NCI-H748 treated with DMSO at 0.1 percent for 48 hours (cell line): ENCODE measurements at regions not wholly inside any gene's neighbourhood (a gene's known extent, or its start where the extent isn't known, plus 50 kb on each side); places are given as distances from the start of the nearest gene placed in this dataset.

Experiments
- DNase-seq: peaks from one replicate; lab custom pipeline; 2025; lab: John Stamatoyannopoulos, UW

GRCh38 chr12:81958406-81958805 is 199.3 kb upstream of the PPFIA2 start:
- DNase-seq, result no peak

- DNase-seq, result no peak
Measured at GRCh38 chr12:81957631-81958030, 198.5 kb upstream of the PPFIA2 start.

- no peak for DNase-seq
Measured at GRCh38 chr12:81956468-81956860, 197.3 kb upstream of the PPFIA2 start.

- no peak for DNase-seq
Measured at GRCh38 chr12:81953541-81953940, 194.4 kb upstream of the PPFIA2 start.

GRCh38 chr12:81950871-81951270 is 191.7 kb upstream of the PPFIA2 start:
- no peak for DNase-seq

- peak; percentile 48 for DNase-seq
Measured at GRCh38 chr12:81949841-81950308, 190.7 kb upstream of the PPFIA2 start.

- peak; percentile 55 for DNase-seq
Measured at GRCh38 chr12:81949416-81949815, 190.3 kb upstream of the PPFIA2 start.

GRCh38 chr12:81944886-81945285 is 185.7 kb upstream of the PPFIA2 start:
- DNase-seq, result no peak

- DNase-seq, result no peak
Measured at GRCh38 chr12:81942594-81942993, 183.4 kb upstream of the PPFIA2 start.

GRCh38 chr12:81930037-81930436 is 170.9 kb upstream of the PPFIA2 start:
- no peak for DNase-seq

- no peak for DNase-seq
Measured at GRCh38 chr12:81896771-81897170, 137.6 kb upstream of the PPFIA2 start.

- DNase-seq, result no peak
Measured at GRCh38 chr12:81888961-81889360, 129.8 kb upstream of the PPFIA2 start.

- no peak for DNase-seq
Measured at GRCh38 chr12:81888106-81888740, 129.1 kb upstream of the PPFIA2 start.

GRCh38 chr12:81874586-81874985 is 115.4 kb upstream of the PPFIA2 start:
- no peak for DNase-seq

- no peak for DNase-seq
Measured at GRCh38 chr12:81874166-81874565, 115.0 kb upstream of the PPFIA2 start.

GRCh38 chr12:81872400-81872799 is 113.2 kb upstream of the PPFIA2 start:
- no peak for DNase-seq

GRCh38 chr12:81866081-81866480 is 106.9 kb upstream of the PPFIA2 start:
- no peak for DNase-seq

GRCh38 chr12:81863406-81863805 is 104.3 kb upstream of the PPFIA2 start:
- no peak for DNase-seq

GRCh38 chr12:81859521-81859920 is 100.4 kb upstream of the PPFIA2 start:
- no peak for DNase-seq

GRCh38 chr12:81843599-81843998 is 84.4 kb upstream of the PPFIA2 start:
- no peak for DNase-seq

GRCh38 chr12:81835783-81836182 is 76.6 kb upstream of the PPFIA2 start:
- no peak for DNase-seq

- no peak for DNase-seq
Measured at GRCh38 chr12:81819991-81820633, 61.0 kb upstream of the PPFIA2 start.

- no peak for DNase-seq
Measured at GRCh38 chr12:81815611-81816010, 56.5 kb upstream of the PPFIA2 start.

GRCh38 chr12:81811778-81812125 is 52.6 kb upstream of the PPFIA2 start:
- DNase-seq, result no peak
